ENCODE measurements at regions not wholly inside any gene's neighbourhood (a gene's known extent, or its start where the extent isn't known, plus 50 kb on each side); places are given as distances from the start of the nearest gene placed in this dataset.

DNA sequence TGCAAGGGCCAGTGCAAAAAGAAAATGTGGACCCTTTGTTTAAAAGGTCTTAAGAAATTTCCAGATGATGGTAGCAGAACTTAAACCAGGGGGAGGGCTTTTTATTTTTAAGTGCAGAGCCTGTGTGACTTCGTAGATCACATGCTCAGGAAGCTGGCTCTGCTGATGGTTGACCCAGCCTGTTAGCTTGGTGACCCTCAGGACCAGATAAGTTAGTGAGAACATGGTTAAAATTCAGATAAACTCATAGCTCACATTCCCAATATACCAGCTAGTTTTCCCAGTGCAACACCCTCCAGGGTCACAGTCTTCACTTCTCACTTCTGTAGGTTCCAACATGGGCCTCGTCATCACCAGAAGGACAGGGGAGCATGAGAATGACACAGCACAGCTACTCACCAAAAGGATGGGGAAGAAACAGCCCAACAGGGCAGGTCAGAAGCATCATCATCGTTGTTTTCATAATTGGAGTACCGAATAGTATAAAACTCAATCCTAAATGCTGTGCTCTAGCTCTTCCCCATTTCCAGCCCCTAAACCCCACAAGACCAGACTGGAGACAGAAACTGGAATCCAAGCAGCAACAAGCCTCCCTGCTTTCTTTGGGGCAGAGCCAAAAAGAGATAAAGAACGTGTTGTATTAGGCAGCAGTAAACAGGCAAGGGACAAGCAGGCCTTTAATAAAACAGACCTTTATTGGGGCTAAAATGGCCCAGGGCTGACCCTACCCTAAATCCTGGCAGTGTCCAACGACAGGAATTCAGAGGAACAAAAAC, 102.2 kb upstream of the ANKRD1 start:
- no peak for TF ChIP-seq GATA3 (IDR thresholded peaks at IDR 0.05; ENCODE audit: low read depth, low read length)
- no peak for TF ChIP-seq GATA2 (IDR thresholded peaks at IDR 0.05; ENCODE audit: low read depth, low read length)
